HFF-Myc (cell line): ENCODE measurements at regions not wholly inside any gene's neighbourhood (a gene's known extent, or its start where the extent isn't known, plus 50 kb on each side); places are given as distances from the start of the nearest gene placed in this dataset.

Experiments used
- DNase-seq: peaks from one replicate; pipeline ENCODE4 v3.0.0-alpha.2; 2011; ENCODE audit warnings: low read depth; ENCODE audit errors: extremely low read depth
- H3K4me3 ChIP-seq: replicated peaks from 2 replicates; pipeline ENCODE4 v1.5.1; 2011; ENCODE audit warnings: low read depth, mild to moderate bottlenecking, control low read depth, low read length
- TF ChIP-seq, protein P1 (sequence below): IDR thresholded peaks from 2 replicates; pipeline ENCODE4 v1.5.1; 2012; ENCODE audit warnings: mild to moderate bottlenecking, low read depth, low read length, control low read depth; ENCODE audit errors: missing control alignments

DNA sequence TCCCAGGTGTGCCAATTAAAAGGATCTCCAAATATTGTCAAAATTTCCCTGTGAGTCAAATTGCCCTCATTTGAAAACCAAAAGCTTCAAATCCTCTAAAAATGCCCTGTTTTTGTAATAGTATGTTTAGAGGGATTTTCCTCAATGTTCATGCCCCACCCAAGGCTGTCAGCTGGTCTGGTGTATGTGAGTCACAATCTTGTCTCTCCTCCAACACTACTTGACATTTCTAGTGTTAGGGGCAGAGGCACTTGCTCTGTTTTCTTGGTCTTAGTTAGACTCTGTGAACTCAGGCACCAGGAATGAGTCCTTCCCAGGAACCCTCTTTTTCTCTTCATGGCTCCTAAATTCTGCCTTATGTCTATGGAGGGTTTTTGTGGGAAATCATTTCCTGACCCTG lies 634.8 kb downstream of the KCNJ2 start:
- TF ChIP-seq, protein P1, sequence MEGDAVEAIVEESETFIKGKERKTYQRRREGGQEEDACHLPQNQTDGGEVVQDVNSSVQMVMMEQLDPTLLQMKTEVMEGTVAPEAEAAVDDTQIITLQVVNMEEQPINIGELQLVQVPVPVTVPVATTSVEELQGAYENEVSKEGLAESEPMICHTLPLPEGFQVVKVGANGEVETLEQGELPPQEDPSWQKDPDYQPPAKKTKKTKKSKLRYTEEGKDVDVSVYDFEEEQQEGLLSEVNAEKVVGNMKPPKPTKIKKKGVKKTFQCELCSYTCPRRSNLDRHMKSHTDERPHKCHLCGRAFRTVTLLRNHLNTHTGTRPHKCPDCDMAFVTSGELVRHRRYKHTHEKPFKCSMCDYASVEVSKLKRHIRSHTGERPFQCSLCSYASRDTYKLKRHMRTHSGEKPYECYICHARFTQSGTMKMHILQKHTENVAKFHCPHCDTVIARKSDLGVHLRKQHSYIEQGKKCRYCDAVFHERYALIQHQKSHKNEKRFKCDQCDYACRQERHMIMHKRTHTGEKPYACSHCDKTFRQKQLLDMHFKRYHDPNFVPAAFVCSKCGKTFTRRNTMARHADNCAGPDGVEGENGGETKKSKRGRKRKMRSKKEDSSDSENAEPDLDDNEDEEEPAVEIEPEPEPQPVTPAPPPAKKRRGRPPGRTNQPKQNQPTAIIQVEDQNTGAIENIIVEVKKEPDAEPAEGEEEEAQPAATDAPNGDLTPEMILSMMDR, result no peak
- no peak for DNase-seq

DNA sequence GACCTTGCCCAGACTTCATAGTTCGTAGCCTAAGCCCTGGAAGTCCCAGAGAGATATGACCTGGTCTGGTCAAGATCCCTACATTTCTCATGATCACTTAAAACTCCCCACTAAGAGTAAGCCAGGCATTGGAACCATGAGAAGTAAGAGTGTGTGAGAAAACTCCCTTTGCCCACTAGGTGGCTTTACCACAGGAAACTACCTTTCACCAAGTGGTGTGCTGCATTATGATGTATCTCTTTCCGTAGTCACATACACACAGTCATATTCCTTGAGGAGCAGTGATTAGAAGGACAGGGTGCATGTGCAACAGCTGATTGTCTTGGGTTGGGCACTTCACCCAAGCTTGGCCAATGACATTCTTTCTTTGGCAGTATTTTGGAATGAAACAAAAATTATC lies 639.3 kb downstream of the KCNJ2 start:
- no peak for DNase-seq
- no peak overlapping the region for H3K4me3 ChIP-seq
- TF ChIP-seq, protein P1, result peak; percentile 15

More for the DNA sequence above, 634.8 kb downstream of the KCNJ2 start:
- H3K4me3 ChIP-seq, result no peak overlapping the region

DNA sequence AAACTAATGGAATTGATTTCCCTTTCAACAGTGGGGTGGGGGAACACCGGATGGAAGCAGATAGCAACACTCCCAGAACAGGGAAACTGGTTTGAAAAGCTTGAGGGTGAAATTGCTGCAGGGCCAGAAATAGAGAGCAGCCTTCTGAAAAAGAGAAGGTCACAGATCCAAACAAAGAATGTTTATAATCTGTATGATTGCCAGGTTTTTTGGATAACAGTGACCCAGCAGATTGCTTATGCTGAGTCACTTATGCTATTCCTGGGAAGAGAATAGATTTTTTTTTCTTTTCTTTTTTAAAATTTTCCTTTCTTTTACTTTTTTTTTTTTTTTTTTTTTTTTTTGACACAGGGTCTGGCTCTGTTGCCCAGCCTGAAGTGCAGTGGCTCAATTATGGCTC lies 641.3 kb downstream of the KCNJ2 start:
- no peak overlapping the region for H3K4me3 ChIP-seq
- TF ChIP-seq, protein P1, result no peak
- no peak for DNase-seq

DNA sequence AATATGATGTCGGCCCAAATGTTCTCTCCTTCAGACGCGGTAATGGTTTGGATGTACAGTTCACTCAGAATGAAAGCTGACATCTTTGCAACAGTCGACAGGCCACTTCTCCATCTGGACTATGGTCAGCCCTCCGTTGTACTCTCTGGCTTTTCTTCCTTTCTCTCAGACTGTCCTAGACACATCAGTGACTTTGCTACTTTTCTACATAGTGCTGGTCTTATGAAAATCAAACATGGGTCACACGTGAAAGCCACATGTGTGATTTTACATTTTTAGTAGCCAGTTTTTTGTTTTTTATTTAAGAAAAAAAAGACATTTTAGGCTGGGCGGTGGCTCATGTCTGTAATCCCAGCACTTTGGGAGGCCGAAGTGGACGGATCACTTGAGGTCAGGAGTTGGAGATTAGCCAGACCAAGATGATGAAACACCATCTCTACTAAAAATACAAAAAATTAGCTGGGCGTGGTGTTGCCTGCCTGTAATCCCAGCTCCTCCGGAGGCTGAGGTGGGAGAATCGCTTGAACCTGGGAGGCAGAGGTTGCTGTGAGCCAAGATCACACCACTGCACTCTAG lies 644.1 kb downstream of the KCNJ2 start:
- no peak for DNase-seq
- H3K4me3 ChIP-seq, result no peak overlapping the region
- TF ChIP-seq, protein P1, result no peak

DNA sequence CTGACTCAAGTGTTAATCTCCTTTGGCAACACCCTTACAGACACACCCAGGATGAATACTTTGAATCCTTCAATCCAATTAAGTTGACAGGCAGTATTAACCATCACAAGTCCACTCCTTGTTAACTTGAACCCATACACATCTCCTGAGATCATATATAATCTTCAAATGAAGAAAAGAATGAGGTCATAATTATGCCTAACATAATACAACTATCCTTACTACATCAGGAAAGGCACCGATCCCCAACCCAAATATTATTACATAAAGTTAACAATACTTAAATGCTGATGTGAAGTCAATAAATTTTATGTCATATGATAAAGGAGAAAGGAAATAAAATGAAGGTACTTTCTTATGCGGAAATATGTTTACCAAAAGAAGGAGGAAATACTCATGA lies 649.9 kb downstream of the KCNJ2 start:
- no peak for DNase-seq
- TF ChIP-seq, protein P1, result no peak
- no peak overlapping the region for H3K4me3 ChIP-seq

DNA sequence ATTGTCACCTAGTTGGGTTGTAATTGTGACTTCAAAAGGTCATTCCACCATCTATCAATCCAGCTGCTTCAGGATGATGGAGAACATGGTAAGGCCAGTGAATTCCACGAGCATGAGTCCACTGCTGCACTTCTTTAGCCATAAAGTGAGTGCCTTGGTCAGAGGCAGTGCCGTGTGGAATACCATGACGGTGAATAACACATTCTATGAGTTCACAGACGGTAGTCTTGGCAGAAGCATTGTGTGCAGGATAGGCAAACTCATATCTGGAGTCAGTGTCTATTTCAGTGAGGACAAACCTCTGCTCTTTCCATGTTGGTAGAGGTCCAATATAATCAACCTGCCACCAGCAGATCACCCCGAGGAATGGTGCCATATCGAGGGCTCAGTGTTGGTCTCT lies 650.9 kb downstream of the KCNJ2 start:
- DNase-seq, result no peak

More for the DNA sequence above, 650.9 kb downstream of the KCNJ2 start:
- no peak overlapping the region for H3K4me3 ChIP-seq
- TF ChIP-seq, protein P1, result no peak
